ENCODE measurements at regions not wholly inside any gene's neighbourhood (a gene's known extent, or its start where the extent isn't known, plus 50 kb on each side); places are given as distances from the start of the nearest gene placed in this dataset.

GRCh38 chr4:136699905-136700304 is 832.4 kb downstream of the PCDH18 start:
- TF ChIP-seq CTCF (IDR thresholded peaks at IDR 0.05): no peak
- no peak for TF ChIP-seq POLR2A (IDR thresholded peaks at IDR 0.05)
- WGBS, 2 donors: 73 to 86% methylated on average over 3 of the region's 3 CpGs

GRCh38 chr4:136691607-136692006 is 840.7 kb downstream of the PCDH18 start:
- no peaks in the 10 kb centered on the region for H3K27me3 ChIP-seq
- no peaks in the 10 kb centered on the region for H3K4me1 ChIP-seq
- H3K4me3 ChIP-seq (replicated peaks in 1 of 3): no peak overlapping the region
- TF ChIP-seq CTCF (IDR thresholded peaks at IDR 0.05) (no peak), POLR2A (IDR thresholded peaks at IDR 0.05) (no peak)
- DNase-seq: no peak
- H3K27ac ChIP-seq: no peak overlapping the region
- intact Hi-C loops (cut with DNase I): no loop called here
- WGBS, 2 donors: 85% methylated on average over 3 of the region's 3 CpGs
- H3K9me3 ChIP-seq: no peaks in the 10 kb centered on the region
- no peaks in the 10 kb centered on the region for H3K36me3 ChIP-seq

More at GRCh38 chr4:136699905-136700304, 832.4 kb downstream of the PCDH18 start:
- DNase-seq: no peak
- no peaks in the 10 kb centered on the region for H3K36me3 ChIP-seq
- H3K4me1 ChIP-seq: no peaks in the 10 kb centered on the region
- no peak overlapping the region for H3K27ac ChIP-seq
- H3K27me3 ChIP-seq: no peaks in the 10 kb centered on the region
- intact Hi-C loops (cut with DNase I): no loop called here
- H3K9me3 ChIP-seq: no peaks in the 10 kb centered on the region
- H3K4me3 ChIP-seq (replicated peaks in 1 of 3): no peak overlapping the region

- H3K27me3 ChIP-seq: no peaks in the 10 kb centered on the region
- no peaks in the 10 kb centered on the region for H3K36me3 ChIP-seq
- 43 to 68% methylated on average over 1 of the region's 1 CpG for WGBS, 2 donors
- no peaks in the 10 kb centered on the region for H3K9me3 ChIP-seq
- H3K4me1 ChIP-seq: no peaks in the 10 kb centered on the region
- no peak for DNase-seq
- intact Hi-C loops (cut with DNase I): no loop called here
- H3K27ac ChIP-seq: no peak overlapping the region
- no peak for TF ChIP-seq POLR2A (IDR thresholded peaks at IDR 0.05)
- no peak for TF ChIP-seq CTCF (IDR thresholded peaks at IDR 0.05)
- H3K4me3 ChIP-seq (replicated peaks in 1 of 3): no peak overlapping the region
Measured at GRCh38 chr4:136690360-136690759, 841.9 kb downstream of the PCDH18 start.

GRCh38 chr4:136687596-136687995 is 844.7 kb downstream of the PCDH18 start:
- H3K27ac ChIP-seq: no peak overlapping the region
- no peaks in the 10 kb centered on the region for H3K27me3 ChIP-seq
- WGBS, 2 donors: 76 to 79% methylated on average over 2 of the region's 2 CpGs
- intact Hi-C loops (cut with DNase I): no loop called here
- no peak for DNase-seq
- no peaks in the 10 kb centered on the region for H3K4me1 ChIP-seq
- no peaks in the 10 kb centered on the region for H3K9me3 ChIP-seq
- H3K4me3 ChIP-seq (replicated peaks in 1 of 3): no peak overlapping the region
- no peak for TF ChIP-seq POLR2A (IDR thresholded peaks at IDR 0.05)
- no peak for TF ChIP-seq CTCF (IDR thresholded peaks at IDR 0.05)
- H3K36me3 ChIP-seq: no peaks in the 10 kb centered on the region

- no peak overlapping the region for H3K4me3 ChIP-seq (replicated peaks in 1 of 3)
- no peaks in the 10 kb centered on the region for H3K36me3 ChIP-seq
- WGBS, 2 donors: 82 to 91% methylated on average over 5 to 6 of the region's 6 CpGs
- intact Hi-C loops (cut with DNase I): no loop called here
- H3K4me1 ChIP-seq: no peaks in the 10 kb centered on the region
- H3K9me3 ChIP-seq: no peaks in the 10 kb centered on the region
- no peaks in the 10 kb centered on the region for H3K27me3 ChIP-seq
- no peak for DNase-seq
- TF ChIP-seq CTCF (IDR thresholded peaks at IDR 0.05) (no peak), POLR2A (IDR thresholded peaks at IDR 0.05) (no peak)
- H3K27ac ChIP-seq: no peak overlapping the region
Measured at GRCh38 chr4:136687118-136687517, 845.2 kb downstream of the PCDH18 start.
